ENCODE measurements at regions not wholly inside any gene's neighbourhood (a gene's known extent, or its start where the extent isn't known, plus 50 kb on each side); places are given as distances from the start of the nearest gene placed in this dataset.

DNA sequence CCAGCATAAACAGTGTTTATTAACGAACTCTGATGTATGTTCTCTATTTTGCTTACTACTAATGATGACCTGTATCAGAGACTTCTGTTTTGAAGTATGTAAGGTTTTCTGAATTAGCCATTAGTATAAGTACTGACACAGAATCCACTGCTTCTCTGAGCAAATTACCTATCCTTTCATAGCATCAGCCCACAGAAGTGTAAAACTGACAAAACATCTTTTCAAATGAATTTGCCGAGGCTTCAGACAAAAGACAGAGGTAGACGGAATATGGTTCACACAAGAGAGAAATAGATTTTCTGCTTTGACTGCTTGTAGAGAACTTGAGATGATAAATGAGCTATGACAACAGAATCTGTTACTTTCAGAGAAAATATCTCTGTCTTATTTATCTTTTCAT is 1051.6 kb downstream of the AMY1C start:
- H2BK120ac ChIP-seq (ENCODE audit: low read depth, low read length), result no peak overlapping the region
- H3K23ac ChIP-seq (ENCODE audit: low read length in 2 of 2), result no peak overlapping the region
- H3K27me3 ChIP-seq (ENCODE audit: control insufficient read depth in 1 of 2, insufficient read depth in 1 of 2, low read length in 2 of 2), result no peaks in the 10 kb centered on the region
- H3K79me1 ChIP-seq (replicated peaks; ENCODE audit: low read length, poor library complexity, severe bottlenecking), result no peaks in the 10 kb centered on the region
- 100% methylated on average over 2 of the region's 3 CpGs for WGBS
- H3K4ac ChIP-seq (ENCODE audit: low read depth in 1 of 2, low read length in 2 of 2), result no peak overlapping the region
- no peak for DNase-seq
- no peak overlapping the region for H3K4me3 ChIP-seq (ENCODE audit: insufficient read depth in 1 of 2, low read depth in 1 of 2, low read length in 2 of 2)
- no peak overlapping the region for H4K91ac ChIP-seq (ENCODE audit: low read length)
- H3K9ac ChIP-seq (ENCODE audit: low read length), result no peak overlapping the region
- H3K36me3 ChIP-seq (ENCODE audit: control insufficient read depth in 1 of 2, insufficient read depth in 2 of 2, low read depth in 1 of 2, low read length in 2 of 2), result no peaks in the 10 kb centered on the region
- H2BK12ac ChIP-seq (ENCODE audit: low read length in 2 of 2), result no peak overlapping the region
- H4K8ac ChIP-seq (ENCODE audit: low read length), result no peak overlapping the region
- no peak overlapping the region for H2BK15ac ChIP-seq (ENCODE audit: low read depth, poor library complexity, severe bottlenecking)
- H2AFZ ChIP-seq (ENCODE audit: low read depth, low read length), result no peak overlapping the region
- H2BK5ac ChIP-seq (ENCODE audit: low read depth, low read length, poor library complexity, severe bottlenecking), result no peak overlapping the region
- no peak overlapping the region for H3K4me2 ChIP-seq (ENCODE audit: low read length, poor library complexity, severe bottlenecking)
- H3K18ac ChIP-seq (ENCODE audit: low read depth in 1 of 2, low read length in 2 of 2), result no peak overlapping the region
- no peak overlapping the region for H3K14ac ChIP-seq (ENCODE audit: low read length in 2 of 2)
- no peaks in the 10 kb centered on the region for H3K4me1 ChIP-seq (ENCODE audit: control insufficient read depth, insufficient read depth, low read depth, low read length)
- H3K9me3 ChIP-seq (ENCODE audit: control insufficient read depth, low read length), result no peaks in the 10 kb centered on the region
- no peak overlapping the region for H2AK5ac ChIP-seq (ENCODE audit: low read length, severe bottlenecking)
- no peak overlapping the region for H3K27ac ChIP-seq (ENCODE audit: low read length, poor library complexity, severe bottlenecking)

DNA sequence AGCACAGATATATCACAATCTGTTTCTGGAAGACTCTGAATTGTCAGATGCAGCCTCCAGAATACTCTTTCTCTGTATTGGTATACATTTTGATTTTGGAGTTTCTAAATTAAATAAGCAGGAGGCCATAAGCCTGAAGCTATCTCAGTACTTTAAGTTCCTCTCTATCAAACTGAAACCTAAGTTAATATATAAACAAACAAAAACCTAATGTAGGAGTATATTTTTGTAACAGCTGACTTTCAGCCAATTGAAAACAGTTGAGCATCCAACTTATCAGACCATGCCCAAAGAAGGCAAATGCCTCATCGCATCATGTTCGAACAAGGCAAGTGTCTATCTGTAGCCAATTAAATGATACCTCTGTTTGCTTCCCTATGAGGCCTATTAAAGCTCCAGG is 1054.4 kb downstream of the AMY1C start:
- Histone ChIP-seq H4K91ac (ENCODE audit: low read length) (no peak overlapping the region), H2BK5ac (ENCODE audit: low read depth, low read length, poor library complexity, severe bottlenecking) (no peak overlapping the region), H3K14ac (ENCODE audit: low read length in 2 of 2) (no peak overlapping the region), H2AFZ (ENCODE audit: low read depth, low read length) (no peak overlapping the region), H3K18ac (ENCODE audit: low read depth in 1 of 2, low read length in 2 of 2) (no peak overlapping the region), H2BK12ac (ENCODE audit: low read length in 2 of 2) (no peak overlapping the region), H3K9me3 (ENCODE audit: control insufficient read depth, low read length) (no peaks in the 10 kb centered on the region), H3K36me3 (ENCODE audit: control insufficient read depth in 1 of 2, insufficient read depth in 2 of 2, low read depth in 1 of 2, low read length in 2 of 2) (no peaks in the 10 kb centered on the region), H3K23ac (ENCODE audit: low read length in 2 of 2) (no peak overlapping the region), H3K9ac (ENCODE audit: low read length) (no peak overlapping the region), H3K27me3 (ENCODE audit: control insufficient read depth in 1 of 2, insufficient read depth in 1 of 2, low read length in 2 of 2) (no peaks in the 10 kb centered on the region), H3K27ac (ENCODE audit: low read length, poor library complexity, severe bottlenecking) (no peak overlapping the region), H2BK120ac (ENCODE audit: low read depth, low read length) (no peak overlapping the region), H2BK15ac (ENCODE audit: low read depth, poor library complexity, severe bottlenecking) (no peak overlapping the region), H3K79me1 (replicated peaks; ENCODE audit: low read length, poor library complexity, severe bottlenecking) (no peaks in the 10 kb centered on the region), H3K4me1 (ENCODE audit: control insufficient read depth, insufficient read depth, low read depth, low read length) (peaks cover 1% of the 10 kb centered on the region), H3K4me3 (ENCODE audit: insufficient read depth in 1 of 2, low read depth in 1 of 2, low read length in 2 of 2) (no peak overlapping the region), H3K4me2 (ENCODE audit: low read length, poor library complexity, severe bottlenecking) (no peak overlapping the region), H4K8ac (ENCODE audit: low read length) (no peak overlapping the region), H3K4ac (ENCODE audit: low read depth in 1 of 2, low read length in 2 of 2) (no peak overlapping the region), H2AK5ac (ENCODE audit: low read length, severe bottlenecking) (no peak overlapping the region)
- 99% methylated on average over 2 of the region's 2 CpGs for WGBS
- DNase-seq, result no peak

DNA sequence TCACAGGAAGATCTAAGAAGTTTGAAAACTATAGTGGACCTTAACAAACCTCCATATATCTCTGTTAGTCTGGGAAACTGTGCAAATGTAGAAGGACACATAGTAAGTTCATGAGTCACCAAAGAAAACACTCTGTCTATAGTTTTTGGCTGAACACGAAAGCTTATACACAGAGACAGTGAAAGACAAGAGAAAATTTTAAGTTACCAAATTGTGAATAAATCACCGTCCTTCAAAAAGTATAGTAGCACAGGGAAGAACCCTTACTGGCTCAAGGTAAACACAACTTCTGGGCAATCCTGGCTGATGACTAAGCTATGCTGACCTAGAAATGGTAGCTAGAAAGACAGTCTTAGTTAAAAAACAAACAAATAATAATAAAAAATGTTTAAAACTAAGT is 1057.9 kb downstream of the AMY1C start:
- Histone ChIP-seq H4K91ac (ENCODE audit: low read length) (no peak overlapping the region), H3K23ac (ENCODE audit: low read length in 2 of 2) (no peak overlapping the region), H2BK12ac (ENCODE audit: low read length in 2 of 2) (no peak overlapping the region), H2AK5ac (ENCODE audit: low read length, severe bottlenecking) (no peak overlapping the region), H4K8ac (ENCODE audit: low read length) (no peak overlapping the region), H3K79me1 (replicated peaks; ENCODE audit: low read length, poor library complexity, severe bottlenecking) (no peaks in the 10 kb centered on the region), H2BK120ac (ENCODE audit: low read depth, low read length) (no peak overlapping the region), H3K36me3 (ENCODE audit: control insufficient read depth in 1 of 2, insufficient read depth in 2 of 2, low read depth in 1 of 2, low read length in 2 of 2) (no peaks in the 10 kb centered on the region), H3K4me1 (ENCODE audit: control insufficient read depth, insufficient read depth, low read depth, low read length) (peaks cover 1% of the 10 kb centered on the region), H3K27me3 (ENCODE audit: control insufficient read depth in 1 of 2, insufficient read depth in 1 of 2, low read length in 2 of 2) (no peaks in the 10 kb centered on the region), H3K14ac (ENCODE audit: low read length in 2 of 2) (no peak overlapping the region), H3K9ac (ENCODE audit: low read length) (no peak overlapping the region), H3K4me2 (ENCODE audit: low read length, poor library complexity, severe bottlenecking) (no peak overlapping the region), H2BK5ac (ENCODE audit: low read depth, low read length, poor library complexity, severe bottlenecking) (no peak overlapping the region), H3K4ac (ENCODE audit: low read depth in 1 of 2, low read length in 2 of 2) (no peak overlapping the region), H3K27ac (ENCODE audit: low read length, poor library complexity, severe bottlenecking) (no peak overlapping the region), H2BK15ac (ENCODE audit: low read depth, poor library complexity, severe bottlenecking) (no peak overlapping the region), H2AFZ (ENCODE audit: low read depth, low read length) (no peak overlapping the region), H3K4me3 (ENCODE audit: insufficient read depth in 1 of 2, low read depth in 1 of 2, low read length in 2 of 2) (no peak overlapping the region), H3K18ac (ENCODE audit: low read depth in 1 of 2, low read length in 2 of 2) (no peak overlapping the region), H3K9me3 (ENCODE audit: control insufficient read depth, low read length) (no peaks in the 10 kb centered on the region)
- DNase-seq, result peak; percentile 3
- WGBS, result 60% methylated on average over 1 of the region's 2 CpGs

DNA sequence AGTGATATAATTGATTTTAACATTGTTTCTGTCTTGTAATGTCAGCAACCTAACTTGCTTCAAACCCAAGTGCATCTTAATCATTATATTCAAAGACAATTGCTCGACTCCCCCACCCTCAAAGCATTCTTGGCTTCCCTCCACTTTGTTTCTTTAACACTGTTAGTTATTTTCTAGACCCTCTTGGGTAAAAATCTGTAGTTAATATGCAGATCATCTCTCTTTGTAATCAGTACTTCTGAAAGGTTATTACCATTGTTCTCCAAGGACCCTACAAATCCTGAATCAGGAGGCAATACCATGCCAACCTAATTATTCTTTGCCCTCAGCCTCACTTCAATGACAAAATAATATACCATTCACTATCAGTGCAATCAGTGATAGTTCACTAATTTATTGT is 1075.7 kb downstream of the AMY1C start:
- Histone ChIP-seq H3K36me3 (ENCODE audit: control insufficient read depth in 1 of 2, insufficient read depth in 2 of 2, low read depth in 1 of 2, low read length in 2 of 2) (no peaks in the 10 kb centered on the region), H2AFZ (ENCODE audit: low read depth, low read length) (no peak overlapping the region), H3K4ac (ENCODE audit: low read depth in 1 of 2, low read length in 2 of 2) (no peak overlapping the region), H3K27ac (ENCODE audit: low read length, poor library complexity, severe bottlenecking) (no peak overlapping the region), H3K18ac (ENCODE audit: low read depth in 1 of 2, low read length in 2 of 2) (no peak overlapping the region), H3K14ac (ENCODE audit: low read length in 2 of 2) (no peak overlapping the region), H4K8ac (ENCODE audit: low read length) (no peak overlapping the region), H3K4me3 (ENCODE audit: insufficient read depth in 1 of 2, low read depth in 1 of 2, low read length in 2 of 2) (no peak overlapping the region), H2BK120ac (ENCODE audit: low read depth, low read length) (no peak overlapping the region), H3K79me1 (replicated peaks; ENCODE audit: low read length, poor library complexity, severe bottlenecking) (no peaks in the 10 kb centered on the region), H3K9me3 (ENCODE audit: control insufficient read depth, low read length) (no peaks in the 10 kb centered on the region), H2BK5ac (ENCODE audit: low read depth, low read length, poor library complexity, severe bottlenecking) (no peak overlapping the region), H3K9ac (ENCODE audit: low read length) (no peak overlapping the region), H3K27me3 (ENCODE audit: control insufficient read depth in 1 of 2, insufficient read depth in 1 of 2, low read length in 2 of 2) (no peaks in the 10 kb centered on the region), H3K23ac (ENCODE audit: low read length in 2 of 2) (no peak overlapping the region), H3K4me2 (ENCODE audit: low read length, poor library complexity, severe bottlenecking) (no peak overlapping the region), H2BK12ac (ENCODE audit: low read length in 2 of 2) (no peak overlapping the region), H2AK5ac (ENCODE audit: low read length, severe bottlenecking) (no peak overlapping the region), H4K91ac (ENCODE audit: low read length) (no peak overlapping the region), H3K4me1 (ENCODE audit: control insufficient read depth, insufficient read depth, low read depth, low read length) (no peaks in the 10 kb centered on the region), H2BK15ac (ENCODE audit: low read depth, poor library complexity, severe bottlenecking) (no peak overlapping the region)
- no peak for DNase-seq
- 82% methylated on average over 1 of the region's 1 CpG for WGBS
